ENCODE measurements at regions not wholly inside any gene's neighbourhood (a gene's known extent, or its start where the extent isn't known, plus 50 kb on each side); places are given as distances from the start of the nearest gene placed in this dataset.

GRCh38 chr16:86066811-86067210, 167.8 kb downstream of the IRF8 start:
- TF ChIP-seq EZH2 (optimal IDR thresholded peaks at IDR 0.05; ENCODE audit: low read depth, low read length), result no peak
- no peak for TF ChIP-seq CTCF (IDR thresholded peaks at IDR 0.05; ENCODE audit: low read length)
- TF ChIP-seq EZH2phosphoT487 (IDR thresholded peaks at IDR 0.05; ENCODE audit: low read length), result no peak
